Parathyroid adenoma (tissue), 2 donors: ENCODE measurements at regions not wholly inside any gene's neighbourhood (a gene's known extent, or its start where the extent isn't known, plus 50 kb on each side); places are given as distances from the start of the nearest gene placed in this dataset.

Experiments used
- H2AFZ ChIP-seq: fragments of 300-600 bp; sonication (generic); one replicate; pipeline ENCODE4 v1.7.0; 2017; ENCODE audit warnings: antibody characterized with exemption, mild to moderate bottlenecking
- H3K27ac ChIP-seq: fragments of 300-600 bp; sonication (generic); one replicate; pipeline ENCODE4 v1.7.0; 2017
- H3K27me3 ChIP-seq: fragments of 300-600 bp; sonication (generic); one replicate; pipeline ENCODE4 v1.7.0; 2017; ENCODE audit warnings: low read length; ENCODE audit not compliant: control insufficient read depth, insufficient read depth
- H3K36me3 ChIP-seq: fragments of 300-600 bp; sonication (generic); one replicate; pipeline ENCODE4 v1.7.0; 2017; ENCODE audit warnings: low read length; ENCODE audit not compliant: control insufficient read depth, insufficient read depth
- H3K4me1 ChIP-seq: fragments of 300-600 bp; sonication (generic); one replicate; pipeline ENCODE4 v1.7.0; 2017; ENCODE audit warnings: control low read depth
- H3K4me2 ChIP-seq: fragments of 300-600 bp; sonication (generic); one replicate; pipeline ENCODE4 v1.7.0; 2017; ENCODE audit warnings: low read length
- H3K4me3 ChIP-seq: fragments of 300-600 bp; sonication (generic); one replicate; pipeline ENCODE4 v1.7.0; 2017; ENCODE audit warnings: low read depth, low read length
- H3K79me2 ChIP-seq: fragments of 300-600 bp; sonication (generic); one replicate; pipeline ENCODE4 v1.7.0; 2017; ENCODE audit warnings: control low read depth
- H3K9ac ChIP-seq: fragments of 300-600 bp; sonication (generic); one replicate; pipeline ENCODE4 v1.7.0; 2017; ENCODE audit warnings: mild to moderate bottlenecking
- H3K9me3 ChIP-seq: fragments of 300-600 bp; sonication (generic); one replicate; pipeline ENCODE4 v1.7.0; 2017; ENCODE audit warnings: low read length; ENCODE audit not compliant: control insufficient read depth
- CTCF ChIP-seq: fragments of 300-600 bp; sonication (generic); IDR thresholded peaks from one replicate; pipeline ENCODE4 v1.7.0; 2017; ENCODE audit warnings: antibody characterized with exemption, mild to moderate bottlenecking
- donor health status: primary hyperparathyroidism.

GRCh38 chr13:44111701-44112100 is 232.0 kb downstream of the LACC1 start:
- Histone ChIP-seq H3K79me2 (no peaks in the 10 kb centered on the region), H3K4me2 (no peak overlapping the region), H3K4me1 (no peaks in the 10 kb centered on the region)

GRCh38 chr13:44112700-44113329 is 233.1 kb downstream of the LACC1 start:
- no peak for TF ChIP-seq CTCF
- no peak overlapping the region for H3K4me2 ChIP-seq
- no peak overlapping the region for H3K4me3 ChIP-seq
- no peaks in the 10 kb centered on the region for H3K9me3 ChIP-seq
- H3K27me3 ChIP-seq = no peaks in the 10 kb centered on the region
- H3K27ac ChIP-seq = no peak overlapping the region
- H2AFZ ChIP-seq = no peak overlapping the region
- no peak overlapping the region for H3K9ac ChIP-seq
- no peaks in the 10 kb centered on the region for H3K4me1 ChIP-seq
- no peaks in the 10 kb centered on the region for H3K79me2 ChIP-seq
- H3K36me3 ChIP-seq = no peaks in the 10 kb centered on the region

More at GRCh38 chr13:44111701-44112100, 232.0 kb downstream of the LACC1 start:
- H3K27me3 ChIP-seq = no peaks in the 10 kb centered on the region
- no peaks in the 10 kb centered on the region for H3K36me3 ChIP-seq
- no peak overlapping the region for H3K4me3 ChIP-seq
- H2AFZ ChIP-seq = no peak overlapping the region
- no peak overlapping the region for H3K27ac ChIP-seq
- H3K9me3 ChIP-seq = no peaks in the 10 kb centered on the region
- TF ChIP-seq CTCF = no peak
- H3K9ac ChIP-seq = no peak overlapping the region

- Histone ChIP-seq H2AFZ (no peak overlapping the region), H3K27me3 (no peaks in the 10 kb centered on the region), H3K4me1 (no peaks in the 10 kb centered on the region), H3K4me2 (no peak overlapping the region), H3K36me3 (no peaks in the 10 kb centered on the region), H3K79me2 (no peaks in the 10 kb centered on the region), H3K4me3 (no peak overlapping the region), H3K27ac (no peak overlapping the region), H3K9ac (no peak overlapping the region), H3K9me3 (no peaks in the 10 kb centered on the region)
- no peak for TF ChIP-seq CTCF
Observed at GRCh38 chr13:44116562-44117332, 237.0 kb downstream of the LACC1 start.

- no peaks in the 10 kb centered on the region for H3K9me3 ChIP-seq
- no peaks in the 10 kb centered on the region for H3K79me2 ChIP-seq
- TF ChIP-seq CTCF = no peak
- H3K4me3 ChIP-seq = no peak overlapping the region
- no peaks in the 10 kb centered on the region for H3K4me1 ChIP-seq
- H3K9ac ChIP-seq = no peak overlapping the region
- no peaks in the 10 kb centered on the region for H3K36me3 ChIP-seq
- no peak overlapping the region for H2AFZ ChIP-seq
- H3K27me3 ChIP-seq = no peaks in the 10 kb centered on the region
- H3K27ac ChIP-seq = no peak overlapping the region
- H3K4me2 ChIP-seq = no peak overlapping the region
Observed at GRCh38 chr13:44117351-44117750, 237.6 kb downstream of the LACC1 start.
